Smooth muscle cell of the brain vasculature (primary cell): ENCODE measurements at regions not wholly inside any gene's neighbourhood (a gene's known extent, or its start where the extent isn't known, plus 50 kb on each side); places are given as distances from the start of the nearest gene placed in this dataset.
"Not testable (repeated sequence)": the region's sequence is repeated elsewhere in the genome, so short reads cannot be mapped to it uniquely, and the experiment has no call there.

Experiments
- DNase-seq: peaks from one replicate; pipeline ENCODE4 v3.0.0-alpha.2; 2012; ENCODE audit warnings: low read depth, low spot score

- not testable (repeated sequence) for DNase-seq
These were observed 294.7 kb upstream of the TEKT4 start for GRCh38 chr2:94576486-94576885.

DNA sequence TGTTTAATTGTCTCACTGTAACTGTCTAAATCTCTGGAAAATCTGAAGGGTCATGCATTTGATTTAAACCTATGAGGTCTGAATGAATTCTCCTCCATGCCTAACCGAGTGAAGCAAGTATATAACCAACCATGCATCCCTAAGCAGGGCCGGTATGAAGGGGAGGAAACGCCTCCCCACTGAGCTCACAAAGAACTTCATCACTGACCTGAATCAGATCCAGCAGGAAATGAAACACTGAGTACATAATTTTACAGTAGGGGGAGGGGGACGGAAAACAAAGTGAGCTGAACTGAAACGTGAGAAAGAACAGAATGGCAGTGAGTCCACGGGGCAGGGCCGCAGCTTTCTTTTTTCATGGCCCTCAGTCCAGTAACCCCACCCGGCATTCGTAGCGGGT is 294.1 kb upstream of the TEKT4 start:
- peak; percentile 57 for DNase-seq

DNA sequence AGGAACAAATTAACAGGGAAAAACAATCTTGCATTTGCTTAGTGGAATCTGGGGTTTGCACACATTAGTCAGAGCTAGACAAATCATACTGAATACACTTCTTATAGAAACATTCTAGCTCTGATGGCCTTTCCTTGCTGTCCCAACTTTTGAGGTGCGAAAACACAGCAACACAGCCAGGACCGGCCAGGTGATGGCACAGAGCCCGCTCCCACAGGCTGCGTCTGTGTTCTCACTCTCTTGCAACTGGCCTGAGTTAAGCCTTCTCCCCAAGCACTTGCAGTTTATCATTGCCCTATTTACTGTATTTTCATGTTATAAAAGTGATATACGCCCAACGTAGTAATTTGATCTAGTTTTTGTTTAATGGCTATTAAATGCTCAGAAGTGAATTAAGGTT is 292.0 kb upstream of the TEKT4 start:
- not testable (repeated sequence) for DNase-seq

DNA sequence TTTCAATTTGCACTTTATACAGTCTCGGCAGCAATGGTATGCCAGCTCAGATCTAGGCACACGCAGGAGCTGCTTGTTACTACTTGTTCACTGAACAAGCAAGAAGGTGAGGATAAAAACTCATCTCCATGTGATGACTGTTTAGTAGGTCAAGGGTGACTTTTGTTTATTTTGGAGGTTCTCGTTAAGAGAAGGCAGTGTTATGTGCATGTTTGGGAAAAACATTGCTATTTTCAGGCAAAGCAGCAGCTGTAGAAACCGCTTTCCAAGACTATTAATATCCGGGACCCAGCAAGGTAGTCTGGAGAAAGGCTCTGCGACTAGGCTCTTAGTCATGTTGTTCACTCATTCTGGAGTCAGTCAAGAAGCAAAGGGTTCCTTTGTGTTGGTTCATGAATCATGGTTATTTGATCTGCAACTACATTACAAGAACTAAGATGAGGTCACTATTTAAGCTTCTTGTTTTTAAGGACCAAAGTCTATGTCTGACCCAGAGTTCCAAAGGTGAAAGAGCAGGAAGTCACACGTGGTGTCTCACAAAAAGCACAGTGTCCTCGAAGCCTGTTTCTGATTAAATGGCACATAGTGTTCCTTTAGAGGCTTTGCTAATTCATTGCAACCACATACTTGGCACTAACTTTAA is 288.0 kb upstream of the TEKT4 start:
- DNase-seq: peak; percentile 10

- not testable (repeated sequence) for DNase-seq
These were observed 286.7 kb upstream of the TEKT4 start for GRCh38 chr2:94584569-94584968.

DNA sequence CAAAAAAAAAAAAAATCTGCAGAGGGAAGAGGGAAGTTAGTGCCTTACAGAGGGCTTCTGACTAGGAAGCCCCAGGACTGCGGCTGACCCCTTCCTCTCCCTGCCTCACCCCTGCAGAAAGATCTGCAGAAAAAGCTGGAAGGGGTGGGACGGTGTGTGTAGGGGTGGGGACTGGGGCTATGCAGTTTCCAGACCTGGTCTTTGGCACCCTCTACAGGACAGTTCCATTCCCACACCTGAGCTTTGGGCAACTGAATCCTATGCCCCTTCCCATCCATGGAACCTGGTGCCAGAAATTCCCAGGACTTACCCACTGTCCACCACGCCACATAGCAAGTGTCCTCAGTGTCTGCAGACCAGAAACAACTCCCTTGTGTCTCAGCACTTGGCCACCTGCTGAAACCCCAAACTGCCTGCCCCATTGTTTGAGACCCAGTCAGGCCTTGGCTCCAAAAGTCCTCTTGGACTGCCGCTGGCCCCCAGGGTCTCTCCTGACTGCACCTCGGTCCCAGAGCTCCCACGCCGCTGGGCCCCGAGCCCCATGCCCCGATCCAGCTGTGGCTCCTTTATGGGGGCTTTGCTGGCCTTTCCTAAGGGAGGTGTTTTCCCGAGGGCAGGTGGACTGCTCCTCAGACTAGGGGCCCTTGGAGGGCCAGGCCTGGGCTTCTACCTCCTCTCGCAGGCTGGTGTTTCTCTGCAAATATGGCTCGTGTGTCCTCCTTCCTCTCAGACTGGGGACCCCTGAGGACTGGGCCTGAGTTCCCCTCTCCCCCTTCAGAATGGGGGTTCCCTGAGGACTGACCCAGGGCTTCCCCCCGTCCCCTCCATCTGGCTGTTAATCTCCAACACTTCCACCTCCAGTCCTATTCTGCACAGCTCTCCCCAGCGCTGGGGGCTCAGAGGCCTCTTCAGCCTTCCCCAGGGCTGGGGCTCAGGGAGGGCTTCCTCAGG is 284.9 kb upstream of the TEKT4 start:
- DNase-seq: not testable (repeated sequence)

DNA sequence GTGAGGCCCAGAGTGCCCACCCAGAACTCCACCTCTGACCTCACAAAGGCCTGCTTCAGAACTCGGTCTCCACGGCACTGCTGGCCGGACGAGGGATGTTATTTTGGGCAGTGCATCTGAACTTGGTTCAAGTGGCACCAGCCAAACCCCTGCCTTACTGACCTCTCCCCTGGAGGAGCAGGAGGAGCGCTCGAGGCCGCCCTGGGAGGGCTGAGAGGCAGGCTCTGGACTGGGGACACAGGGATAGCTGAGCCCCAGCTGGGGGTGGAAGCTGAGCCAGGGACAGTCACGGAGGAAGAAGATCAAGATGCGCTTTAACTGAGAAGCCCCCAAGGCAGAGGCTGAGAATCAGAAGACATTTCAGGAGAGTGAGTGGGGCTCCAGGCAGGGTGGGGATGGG is 284.2 kb upstream of the TEKT4 start:
- DNase-seq: not testable (repeated sequence)

DNA sequence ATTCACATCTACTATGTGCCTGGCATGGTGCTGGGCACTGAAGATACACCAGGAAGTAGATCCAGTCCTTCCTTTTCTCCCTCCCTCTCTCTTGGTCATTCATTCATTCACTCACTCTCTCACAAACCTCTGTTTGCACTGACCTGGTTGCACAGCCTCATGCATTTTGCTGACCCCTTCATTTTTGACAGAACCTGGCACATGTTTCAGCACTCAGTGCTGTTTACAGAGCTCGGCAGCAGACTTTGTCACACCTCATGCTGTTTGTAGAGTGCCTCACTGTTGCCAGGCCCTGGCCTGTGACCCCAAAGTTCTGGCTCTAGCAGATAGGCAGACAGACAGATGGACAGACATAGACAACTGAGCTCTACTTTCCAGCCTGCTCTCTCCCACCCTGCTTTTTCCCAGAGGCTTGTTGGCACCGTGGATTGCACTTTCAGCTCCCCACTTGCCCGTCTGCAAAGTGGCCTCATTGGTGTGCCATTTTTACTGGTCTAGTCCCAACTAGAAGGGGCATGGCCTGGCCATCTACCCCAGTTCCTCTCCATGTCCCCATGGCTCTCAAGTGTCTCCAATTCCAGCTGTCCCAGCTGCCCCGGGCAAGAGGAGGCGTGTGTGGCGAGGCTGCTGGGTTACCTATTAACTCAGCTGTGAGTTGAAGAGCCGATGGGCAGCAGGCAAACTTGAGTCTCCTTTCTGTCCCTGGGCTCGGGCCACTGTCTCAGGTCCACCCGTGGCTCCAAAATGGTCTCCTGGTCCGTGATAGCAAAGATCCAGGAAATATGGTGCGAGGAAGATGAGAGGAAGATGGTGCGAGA is 277.0 kb upstream of the TEKT4 start:
- not testable (repeated sequence) for DNase-seq

DNA sequence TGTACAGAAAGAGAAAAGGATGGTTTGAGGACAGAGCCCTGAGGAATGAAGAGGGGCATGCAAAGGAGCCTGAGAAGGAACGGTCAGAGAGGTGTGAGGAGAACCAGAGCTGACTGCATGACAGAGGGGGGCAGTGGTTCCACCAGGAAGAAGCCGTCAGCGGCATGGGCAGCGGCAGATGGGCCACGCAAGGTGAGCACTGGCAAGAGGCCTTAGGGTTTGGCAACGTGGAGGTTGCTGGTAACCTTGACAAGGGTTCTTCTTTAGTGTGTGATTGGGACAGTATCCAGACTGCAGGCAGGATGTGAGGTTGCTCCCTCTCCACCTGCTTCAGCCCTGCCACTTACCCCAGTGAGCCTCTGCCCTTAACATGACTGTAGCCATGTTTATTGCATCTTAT is 275.3 kb upstream of the TEKT4 start:
- not testable (repeated sequence) for DNase-seq

- not testable (repeated sequence) for DNase-seq
These were observed 273.0 kb upstream of the TEKT4 start for GRCh38 chr2:94598075-94598713.

GRCh38 chr2:94600929-94601328 is 270.3 kb upstream of the TEKT4 start:
- DNase-seq: not testable (repeated sequence)

- no peak for DNase-seq
These were observed 268.8 kb upstream of the TEKT4 start for GRCh38 chr2:94602466-94602865.

- no peak for DNase-seq
These were observed 249.1 kb upstream of the TEKT4 start for GRCh38 chr2:94622113-94622618.

- not testable (repeated sequence) for DNase-seq
These were observed 242.3 kb upstream of the TEKT4 start for GRCh38 chr2:94628953-94629352.

DNA sequence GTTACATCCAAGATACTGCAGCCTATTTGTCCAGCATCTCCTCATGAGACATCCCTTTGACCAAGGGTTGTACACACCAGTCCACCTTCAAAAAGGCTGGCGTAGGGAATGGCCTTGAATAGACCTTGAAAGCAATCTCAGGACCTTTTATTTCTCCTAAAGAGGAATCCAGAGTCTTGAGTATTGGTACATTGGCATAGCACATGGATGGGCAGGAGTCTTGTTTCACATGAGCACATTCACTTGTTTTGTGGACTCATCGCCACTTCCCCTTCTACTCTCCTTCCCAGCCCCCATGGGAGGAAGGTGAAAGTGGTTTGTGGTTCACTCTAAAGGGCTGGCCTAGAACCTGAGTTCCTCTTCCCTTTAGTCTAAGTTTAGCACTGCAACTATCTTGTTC is 229.8 kb upstream of the TEKT4 start:
- DNase-seq: not testable (repeated sequence)

DNA sequence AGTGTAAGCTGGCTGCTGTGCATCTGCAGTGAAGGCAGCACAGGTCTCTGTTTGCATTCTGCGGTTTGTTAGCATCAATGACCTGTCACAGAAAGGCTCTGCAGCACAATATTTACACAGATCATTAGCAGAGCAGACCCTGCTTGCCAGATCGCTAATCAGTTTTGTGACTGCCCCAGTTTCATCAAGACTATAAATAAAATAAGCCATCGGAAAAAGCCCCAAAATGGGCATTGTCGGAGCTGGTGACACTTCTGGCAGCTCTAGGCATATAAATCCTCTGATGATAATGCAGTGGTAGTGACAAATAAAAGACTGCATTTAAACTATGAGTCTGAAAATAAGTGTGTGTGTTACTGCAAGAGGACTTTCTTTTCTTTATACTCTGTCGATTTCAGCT is 219.1 kb upstream of the TEKT4 start:
- not testable (repeated sequence) for DNase-seq

GRCh38 chr2:94669858-94670257 is 201.4 kb upstream of the TEKT4 start:
- DNase-seq: not testable (repeated sequence)

GRCh38 chr2:94694236-94694635 is 177.0 kb upstream of the TEKT4 start:
- DNase-seq: not testable (repeated sequence)

DNA sequence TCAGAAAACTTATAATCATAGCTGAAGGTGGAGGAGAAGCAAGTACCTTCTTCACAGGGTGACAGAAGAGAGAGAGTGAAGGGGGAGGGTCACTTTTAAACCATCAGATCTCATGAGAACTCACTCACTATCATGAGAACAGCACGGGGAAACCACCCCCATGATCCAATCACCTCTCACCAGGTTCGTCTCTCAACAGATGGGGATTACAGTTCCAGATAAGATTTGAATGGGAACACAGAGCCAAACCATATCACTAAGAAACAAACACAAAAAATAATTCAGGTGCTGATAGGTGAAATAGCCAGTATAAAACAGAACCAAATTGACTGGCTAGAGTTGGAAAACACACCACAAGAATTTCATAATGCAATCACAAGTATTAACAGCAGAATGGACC is 162.2 kb upstream of the TEKT4 start:
- not testable (repeated sequence) for DNase-seq

GRCh38 chr2:94725543-94725942 is 145.7 kb upstream of the TEKT4 start:
- DNase-seq: no peak

DNA sequence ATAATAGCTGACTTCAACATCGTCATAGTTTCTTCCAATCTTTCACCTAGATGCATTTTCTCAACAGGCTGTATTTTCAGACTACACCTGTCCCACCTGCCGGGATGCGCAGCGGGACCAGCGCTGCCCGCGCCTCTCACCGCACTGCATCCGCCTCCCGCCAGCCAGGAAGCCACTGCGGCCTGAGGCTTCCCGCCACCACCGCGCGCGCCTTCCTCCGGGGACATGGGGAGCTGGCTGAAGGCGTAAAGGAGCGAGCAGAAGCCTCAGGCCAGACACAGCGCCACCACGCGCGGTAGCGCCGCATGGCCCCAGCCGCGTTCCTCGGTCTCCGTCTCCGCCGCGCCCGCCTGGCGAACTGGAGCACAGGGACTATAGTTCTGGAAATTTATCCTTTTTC is 135.7 kb upstream of the TEKT4 start:
- DNase-seq: not testable (repeated sequence)
